Gastroesophageal sphincter (tissue), 4 donors: ENCODE measurements at regions not wholly inside any gene's neighbourhood (a gene's known extent, or its start where the extent isn't known, plus 50 kb on each side); places are given as distances from the start of the nearest gene placed in this dataset.

Source experiments
- ATAC-seq: fragments of 150-250 bp; one replicate; pipeline ENCODE4 v1.9.1; 2016; ENCODE audit warnings: mild to moderate bottlenecking, moderate library complexity
- H3K27ac ChIP-seq, 4 donors: fragments of 200-600 bp; sonication (generic) in 3 of 4; 1 replicate in 3 of 4; 2 replicates in 1 of 4; pipeline ENCODE4 v1.5.1; 2016 to 2019
- H3K27me3 ChIP-seq: fragments of 200-600 bp; sonication (generic); one replicate; pipeline ENCODE4 v1.5.1; 2019
- H3K36me3 ChIP-seq, 2 donors: fragments of 200-600 bp; sonication (generic); one replicate each; pipeline ENCODE4 v1.5.1; 2019; ENCODE audit warnings: control low read depth in 1 of 2
- H3K4me1 ChIP-seq, 3 donors: fragments of 200-600 bp; sonication (generic); 1 replicate in 2 of 3; 2 replicates in 1 of 3; pipeline ENCODE4 v1.5.1; 2016 to 2019; ENCODE audit warnings: control low read depth in 2 of 3
- H3K4me3 ChIP-seq, 2 donors: fragments of 200-600 bp; sonication (generic); one replicate each; pipeline ENCODE4 v1.5.1; 2019; ENCODE audit warnings: mild to moderate bottlenecking in 1 of 2, moderate library complexity in 1 of 2
- H3K9me3 ChIP-seq, 3 donors: fragments of 200-600 bp; sonication (generic); one replicate each; pipeline ENCODE4 v1.5.1; 2017 to 2019; ENCODE audit warnings: control low read depth in 2 of 3
- CTCF ChIP-seq, 4 experiments: fragments of 200-600 bp in 2 of 4; fragments of 450-650 bp in 2 of 4; sonication (generic) in 1 of 4; IDR thresholded peaks; one replicate each; pipeline ENCODE4 v1.5.1; 2017 to 2019; ENCODE audit warnings: antibody characterized with exemption in 4 of 4, mild to moderate bottlenecking in 2 of 4, moderate library complexity in 2 of 4
- EP300 ChIP-seq: sonication (generic); formaldehyde crosslinking; IDR thresholded peaks from one replicate; pipeline ENCODE4 v1.6.1; 2017; ENCODE audit warnings: antibody characterized with exemption, mild to moderate bottlenecking
- POLR2A ChIP-seq, 2 donors: fragments of 450-650 bp; IDR thresholded peaks; one replicate each; pipeline ENCODE4 v1.6.1; 2017; ENCODE audit warnings: antibody characterized with exemption in 2 of 2, mild to moderate bottlenecking in 2 of 2, moderate library complexity in 1 of 2
- POLR2AphosphoS5 ChIP-seq: sonication (generic); formaldehyde crosslinking; IDR thresholded peaks from one replicate; pipeline ENCODE4 v1.6.1; 2017; ENCODE audit warnings: antibody characterized with exemption
- WGBS, 2 donors: methylation state at CpG; one replicate each; pipeline ENCODE4 v1.1.5; 2018; ENCODE audit warnings: low coverage in 1 of 2; 5-methylcytosine and 5-hydroxymethylcytosine counted together

DNA sequence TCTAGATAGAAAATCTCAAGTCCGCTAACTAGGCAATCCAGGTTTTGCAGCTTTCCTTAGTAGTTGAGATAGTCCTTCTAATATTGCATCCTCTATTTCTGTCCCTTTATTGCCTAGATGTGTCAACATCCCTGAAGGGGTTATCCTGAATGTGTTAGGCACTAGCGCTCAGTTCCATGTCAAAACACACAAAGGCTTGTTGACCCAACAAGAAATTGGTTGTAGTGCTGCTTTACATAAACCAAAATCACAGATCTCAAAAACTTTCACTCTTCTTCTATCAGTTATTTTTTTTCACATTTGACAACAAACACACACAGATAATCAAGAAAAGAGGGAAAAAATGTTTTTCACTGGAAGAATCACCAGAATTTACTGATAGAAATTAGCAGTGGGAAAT lies 51.4 kb upstream of the SOX2 start:
- no peak for TF ChIP-seq POLR2A (IDR thresholded peaks at IDR 0.05)
- TF ChIP-seq POLR2AphosphoS5 = no peak
- no peak for TF ChIP-seq EP300
- TF ChIP-seq CTCF (IDR thresholded peaks at IDR 0.05) = no peak
- H3K4me3 ChIP-seq = no peak overlapping the region
- H3K9me3 ChIP-seq = no peaks in the 10 kb centered on the region
- 82 to 100% methylated on average over 2 of the region's 2 CpGs for WGBS, 2 donors
- H3K27ac ChIP-seq = no peak overlapping the region
- no peaks in the 10 kb centered on the region for H3K4me1 ChIP-seq
- ATAC-seq = no peak
- H3K36me3 ChIP-seq = no peaks in the 10 kb centered on the region
- H3K27me3 ChIP-seq = no peaks in the 10 kb centered on the region

DNA sequence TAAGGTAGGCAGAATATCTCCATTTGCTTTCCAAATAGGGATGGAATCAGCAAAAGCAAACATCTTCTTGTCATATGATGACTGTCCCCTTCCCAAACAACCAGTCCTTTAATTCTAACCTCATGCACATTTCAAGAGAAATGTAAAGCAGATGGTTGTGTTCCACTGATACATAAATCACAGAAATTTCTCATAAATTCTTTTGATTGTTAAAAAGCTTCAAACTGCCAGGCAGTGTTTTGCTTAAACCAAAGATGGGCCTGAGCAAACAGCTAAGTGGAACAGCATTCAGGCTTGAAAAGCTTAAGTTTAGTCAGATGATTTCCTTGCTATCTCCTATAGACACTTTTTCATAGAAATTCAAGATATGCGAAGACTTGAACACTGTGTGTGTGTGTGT lies 74.3 kb upstream of the SOX2 start:
- no peak for ATAC-seq
- no peaks in the 10 kb centered on the region for H3K27me3 ChIP-seq
- WGBS, 2 donors = 85% methylated on average over 1 of the region's 1 CpG; no CpG with 5 or more reads in 1 of the 2 donors
- TF ChIP-seq POLR2A (IDR thresholded peaks at IDR 0.05) (no peak), EP300 (no peak), POLR2AphosphoS5 (no peak), CTCF (IDR thresholded peaks at IDR 0.05) (no peak)
- no peaks in the 10 kb centered on the region for H3K9me3 ChIP-seq
- H3K4me1 ChIP-seq = no peaks in the 10 kb centered on the region
- no peak overlapping the region for H3K27ac ChIP-seq
- no peak overlapping the region for H3K4me3 ChIP-seq
- no peaks in the 10 kb centered on the region for H3K36me3 ChIP-seq

DNA sequence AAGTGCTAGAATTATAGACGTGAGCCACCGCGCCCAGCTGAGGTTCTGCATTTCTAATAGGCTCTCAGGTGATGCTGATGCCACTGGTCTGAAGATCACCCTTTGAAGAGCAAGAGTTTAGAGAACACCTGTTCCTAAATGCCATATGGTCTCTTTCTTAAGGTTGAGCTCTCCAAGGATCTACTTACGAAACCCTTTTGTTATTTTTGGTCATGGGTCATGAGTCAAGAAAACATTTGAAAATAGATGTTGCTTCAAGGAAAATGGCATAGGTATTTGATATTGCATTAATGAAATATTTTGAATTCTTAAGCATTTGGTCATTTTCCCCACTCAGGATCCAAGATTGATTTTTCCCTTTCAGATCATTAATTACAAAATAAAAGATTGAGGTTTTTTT lies 74.7 kb upstream of the SOX2 start:
- 56 to 95% methylated on average over 1 to 2 of the region's 4 CpGs for WGBS, 2 donors
- no peak overlapping the region for H3K27ac ChIP-seq

DNA sequence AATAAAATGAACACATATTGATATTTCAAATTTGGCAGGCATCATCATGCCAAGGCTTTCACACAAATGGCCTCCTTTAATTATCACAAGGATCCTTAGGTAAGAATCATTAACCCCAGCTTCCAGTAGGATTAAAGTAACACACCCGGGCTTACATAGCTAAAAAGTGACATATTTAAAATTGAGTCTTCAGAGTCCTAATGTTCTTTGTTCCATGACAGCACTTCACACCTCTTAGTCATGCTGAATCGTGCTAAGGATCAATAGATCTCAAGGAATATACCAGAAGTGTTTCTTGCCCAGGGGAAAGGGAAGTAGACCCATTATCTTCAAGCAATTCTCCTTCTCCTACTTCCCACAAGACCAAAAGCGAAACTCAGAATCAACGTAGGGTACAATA lies 76.6 kb upstream of the SOX2 start:
- no peaks in the 10 kb centered on the region for H3K36me3 ChIP-seq
- ATAC-seq = no peak
- no peaks in the 10 kb centered on the region for H3K9me3 ChIP-seq
- no peaks in the 10 kb centered on the region for H3K4me1 ChIP-seq
- no peak overlapping the region for H3K27ac ChIP-seq
- no peaks in the 10 kb centered on the region for H3K27me3 ChIP-seq
- TF ChIP-seq POLR2AphosphoS5 = no peak
- no peak for TF ChIP-seq CTCF (IDR thresholded peaks at IDR 0.05)
- TF ChIP-seq EP300 = no peak
- H3K4me3 ChIP-seq = no peak overlapping the region
- 86 to 96% methylated on average over 4 of the region's 4 CpGs for whole genome bisulfite sequencing, 2 donors

More for the DNA sequence above, 74.7 kb upstream of the SOX2 start:
- TF ChIP-seq EP300 (no peak), POLR2A (IDR thresholded peaks at IDR 0.05) (no peak), CTCF (IDR thresholded peaks at IDR 0.05) (no peak), POLR2AphosphoS5 (no peak)
- Histone ChIP-seq H3K4me1 (no peaks in the 10 kb centered on the region), H3K4me3 (no peak overlapping the region), H3K36me3 (no peaks in the 10 kb centered on the region), H3K9me3 (no peaks in the 10 kb centered on the region), H3K27me3 (no peaks in the 10 kb centered on the region)
- no peak for ATAC-seq

GRCh38 chr3:181633556-181633955 lies 78.2 kb upstream of the SOX2 start:
- TF ChIP-seq POLR2A (IDR thresholded peaks at IDR 0.05) (no peak), EP300 (no peak), CTCF (IDR thresholded peaks at IDR 0.05) (no peak), POLR2AphosphoS5 (no peak)
- 85 to 100% methylated on average over 2 to 7 of the region's 7 CpGs for WGBS, 2 donors
- Histone ChIP-seq H3K27me3 (no peaks in the 10 kb centered on the region), H3K4me1 (no peaks in the 10 kb centered on the region), H3K9me3 (no peaks in the 10 kb centered on the region), H3K36me3 (no peaks in the 10 kb centered on the region), H3K27ac (no peak overlapping the region), H3K4me3 (no peak overlapping the region)
- no peak for ATAC-seq
